Stimulated activated naive CD4-positive, alpha-beta T cell (primary cell): ENCODE measurements at regions not wholly inside any gene's neighbourhood (a gene's known extent, or its start where the extent isn't known, plus 50 kb on each side); places are given as distances from the start of the nearest gene placed in this dataset.

ENCODE experiments used
- DNase-seq, 6 experiments: peaks; one replicate each; lab custom pipeline; 2025; lab: John Stamatoyannopoulos, UW

DNA sequence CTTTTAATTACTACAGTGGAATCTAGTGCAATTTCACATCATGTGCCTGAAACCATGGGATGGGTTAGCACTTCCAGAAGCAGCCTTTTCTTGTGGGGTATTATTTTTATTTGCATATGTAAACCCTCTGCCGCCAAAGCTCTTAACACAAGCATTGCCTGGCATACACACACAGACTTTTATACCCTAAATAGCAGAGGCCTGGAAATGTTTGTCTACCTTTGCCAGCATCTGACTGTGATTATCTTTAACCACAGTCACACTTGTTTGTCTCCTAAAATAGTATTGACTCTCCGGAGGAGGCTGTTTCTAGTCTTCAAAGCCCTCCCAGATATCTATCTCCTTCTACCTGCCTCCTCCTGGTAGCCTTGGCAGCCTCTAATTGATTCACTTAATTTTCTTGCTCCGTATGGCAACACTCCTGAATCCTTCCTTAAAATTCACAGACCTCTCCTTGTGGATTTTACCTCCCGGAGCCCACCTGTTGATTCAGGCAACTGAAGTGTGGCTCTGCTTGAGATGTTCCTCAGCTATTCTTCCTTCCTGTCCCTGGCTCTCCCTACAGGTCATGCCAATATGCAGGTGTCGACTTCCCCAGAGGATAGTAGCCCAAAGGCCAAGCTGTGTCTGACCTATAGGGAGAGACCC, 127.1 kb upstream of the UMPS start:
- no peak for DNase-seq

GRCh38 chr3:124605781-124606579, 124.3 kb upstream of the UMPS start:
- no peak for DNase-seq

DNA sequence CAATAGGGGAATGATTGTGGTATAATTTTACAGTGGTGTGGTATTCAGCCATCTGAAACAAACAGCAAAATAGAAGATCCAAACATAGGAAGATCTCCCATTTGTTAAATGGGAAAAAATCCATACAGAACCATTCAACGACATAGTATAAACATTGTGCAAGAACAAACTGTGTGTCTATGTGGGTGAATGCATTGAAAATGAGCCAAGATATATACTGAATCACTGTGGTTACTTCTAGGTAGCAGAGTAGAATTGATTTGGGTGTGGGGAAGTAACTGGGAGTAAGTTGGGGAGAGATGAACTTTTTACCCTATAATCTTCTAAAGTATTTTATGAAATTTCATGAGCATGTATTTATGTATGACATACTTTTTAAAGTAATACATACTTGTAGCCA, 123.1 kb upstream of the UMPS start:
- DNase-seq: no peak

DNA sequence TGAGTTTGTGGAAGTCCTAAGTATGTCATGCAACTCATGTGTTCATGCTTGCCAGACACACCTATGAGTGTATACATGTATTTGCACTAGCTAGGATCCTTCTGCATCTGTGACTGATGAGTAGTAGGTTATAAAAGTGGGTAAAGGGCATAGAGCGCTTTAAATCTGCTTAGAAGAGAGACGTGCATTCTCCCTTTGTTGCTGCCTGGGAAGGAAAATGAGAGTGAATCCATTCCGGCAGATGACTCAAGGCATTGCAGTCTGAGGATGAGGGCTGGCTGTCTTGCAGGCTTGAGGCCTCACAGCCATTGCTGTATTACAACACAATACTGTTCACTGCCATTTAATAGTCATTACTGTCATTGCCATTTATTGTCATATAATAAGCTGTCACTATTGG, 120.8 kb upstream of the UMPS start:
- no peak for DNase-seq

DNA sequence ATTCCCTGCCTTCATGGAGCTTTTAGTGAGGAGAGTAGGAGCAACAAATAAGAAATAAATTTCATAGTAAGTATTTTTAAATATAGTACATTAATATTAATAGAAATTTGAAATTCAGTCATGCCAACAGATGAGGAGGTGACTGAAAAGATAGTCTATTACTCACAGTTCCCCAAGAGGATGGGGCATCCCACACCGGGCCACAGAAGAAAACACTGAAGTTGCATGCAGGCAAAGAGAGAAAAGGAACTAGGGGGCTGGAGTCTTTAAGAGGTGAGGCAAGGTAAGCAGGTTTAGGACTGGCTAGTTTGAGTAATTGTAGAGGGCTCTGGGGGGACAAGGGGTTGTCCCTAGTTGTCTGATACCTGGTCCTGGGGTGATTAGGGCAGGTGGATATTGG, 120.1 kb upstream of the UMPS start:
- no peak for DNase-seq

GRCh38 chr3:124611520-124611919, 118.7 kb upstream of the UMPS start:
- no peak for DNase-seq

- no peak for DNase-seq
These were observed 114.2 kb upstream of the UMPS start for GRCh38 chr3:124615896-124616543.

GRCh38 chr3:124617177-124617576, 113.1 kb upstream of the UMPS start:
- DNase-seq: no peak

GRCh38 chr3:124619887-124620599, 110.2 kb upstream of the UMPS start:
- DNase-seq: no peak

GRCh38 chr3:124620600-124621063, 109.6 kb upstream of the UMPS start:
- DNase-seq: no peak

DNA sequence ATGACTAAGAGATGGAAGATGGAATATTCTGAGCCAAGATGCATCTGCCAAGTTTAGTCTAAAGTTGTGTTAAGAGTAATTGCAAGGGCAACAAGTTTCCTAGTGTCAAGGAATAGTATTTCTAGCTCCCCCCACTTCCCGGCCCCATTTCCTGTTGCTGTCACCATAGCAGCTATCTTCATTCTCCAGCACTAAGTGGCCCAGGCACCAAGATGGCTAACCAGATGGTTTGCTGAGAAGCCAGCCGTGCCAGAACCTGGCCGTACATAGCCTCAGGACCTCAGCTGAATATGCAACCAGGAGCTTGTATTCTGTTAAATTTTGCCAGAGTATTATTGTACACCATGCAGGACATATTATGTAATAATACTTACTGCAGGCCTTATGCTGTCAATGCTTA, 108.8 kb upstream of the UMPS start:
- DNase-seq: no peak

GRCh38 chr3:124625074-124625473, 105.2 kb upstream of the UMPS start:
- no peak for DNase-seq

DNA sequence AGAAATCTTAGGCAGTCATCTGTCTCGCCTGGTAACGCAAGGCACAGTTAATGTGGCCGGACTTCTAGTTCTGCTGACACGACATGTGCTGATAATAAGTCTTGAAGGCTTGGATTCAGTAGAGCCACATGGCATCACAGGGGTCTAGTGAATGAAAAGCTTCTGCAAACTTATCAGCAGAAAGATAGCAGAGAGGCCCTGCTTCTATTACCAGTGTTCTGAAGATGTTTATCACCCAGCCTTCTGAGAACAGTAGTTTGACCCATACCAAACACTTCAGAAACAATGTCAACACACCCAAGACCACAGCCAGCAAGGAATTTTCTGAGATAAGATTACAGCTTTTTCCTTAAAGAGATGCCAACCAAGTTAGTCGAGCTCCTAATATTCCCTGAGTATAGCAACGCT, 102.7 kb upstream of the UMPS start:
- DNase-seq: no peak

- no peak for DNase-seq
These were observed 101.4 kb upstream of the UMPS start for GRCh38 chr3:124628863-124629262.

DNA sequence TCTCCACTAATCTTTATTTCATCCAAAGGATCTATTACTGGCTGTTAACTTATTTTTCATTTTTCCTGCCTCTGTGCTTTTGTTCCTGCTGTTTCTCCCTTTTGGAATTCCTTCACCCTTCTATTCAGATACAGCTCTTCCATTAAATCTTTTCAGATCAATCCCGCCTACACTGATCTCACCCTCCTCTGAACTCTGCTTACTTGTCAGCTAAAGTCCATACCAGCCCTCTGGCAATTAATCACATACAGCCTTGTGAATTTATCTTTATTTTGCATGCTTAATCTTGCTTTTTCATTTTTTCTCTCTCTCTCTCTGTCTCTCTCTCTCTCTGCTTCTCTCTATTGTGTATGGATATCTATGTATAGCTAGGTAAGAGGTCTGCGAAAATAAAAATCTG, 100.8 kb upstream of the UMPS start:
- DNase-seq: no peak

DNA sequence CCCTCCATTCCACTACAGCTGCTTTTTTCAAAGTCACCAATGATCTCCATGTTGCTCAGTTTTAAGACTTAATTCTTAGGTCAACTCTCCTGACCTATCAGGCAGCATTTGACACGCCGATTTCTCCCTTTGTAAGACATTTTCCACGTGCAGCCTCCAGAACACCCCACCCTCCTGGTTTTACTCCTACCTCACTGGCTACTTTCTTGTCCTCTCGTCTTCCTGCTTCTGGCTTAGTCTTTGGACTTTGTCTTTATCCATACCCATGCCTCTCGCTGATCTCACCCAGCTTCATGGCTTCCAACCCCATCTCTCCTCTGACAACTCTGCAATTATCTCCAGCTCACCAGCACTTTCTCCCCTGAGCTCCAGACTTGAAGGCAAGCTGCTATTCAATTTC, 99.3 kb upstream of the UMPS start:
- DNase-seq: no peak

GRCh38 chr3:124631727-124632126, 98.5 kb upstream of the UMPS start:
- no peak for DNase-seq

DNA sequence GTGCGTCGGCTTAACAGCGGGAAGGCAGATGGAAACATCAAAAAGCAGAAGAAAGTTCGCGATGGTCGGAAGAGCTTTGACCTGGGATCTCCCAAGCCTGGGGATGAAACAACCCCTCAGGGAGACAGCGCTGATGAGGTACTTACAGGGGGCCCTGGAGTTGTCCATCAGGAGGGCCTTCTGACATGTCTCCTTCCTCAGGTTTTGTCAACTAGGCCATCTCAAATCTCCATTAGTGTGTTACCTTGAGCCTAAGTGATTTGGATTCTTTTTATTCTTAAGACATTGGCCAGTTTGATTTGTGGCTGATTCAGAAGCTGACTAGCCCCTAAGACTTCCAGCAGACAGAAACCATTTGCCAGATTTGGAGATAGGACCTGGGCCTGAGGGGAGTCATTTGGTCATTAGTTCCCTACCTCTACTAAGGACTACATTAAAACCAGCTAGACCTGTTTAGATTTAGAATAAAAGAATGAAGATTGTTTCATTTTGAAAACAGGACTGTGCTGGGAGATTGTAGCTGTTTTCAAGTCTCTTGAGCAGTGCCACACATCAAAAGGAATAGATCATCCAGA, 97.6 kb upstream of the UMPS start:
- DNase-seq: no peak

DNA sequence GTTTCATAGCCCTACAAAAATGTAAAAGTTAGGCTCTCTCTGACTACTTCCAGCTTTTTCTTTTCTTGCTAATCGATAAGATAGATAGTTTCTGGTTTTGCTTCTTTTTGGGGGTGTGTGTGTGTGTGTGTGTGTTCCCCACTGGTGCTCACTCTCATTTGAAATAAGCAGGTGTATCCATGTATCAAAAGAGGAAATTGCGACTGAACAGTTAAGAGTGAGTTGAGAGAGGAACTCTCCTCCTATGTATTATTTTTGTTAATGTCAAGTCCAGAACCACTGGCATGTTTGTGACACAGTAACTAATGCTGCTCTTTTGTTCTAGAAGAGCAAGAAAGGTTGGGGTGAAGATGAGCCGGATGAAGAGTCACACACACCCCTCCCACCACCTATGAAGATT, 96.7 kb upstream of the UMPS start:
- DNase-seq: no peak

- no peak for DNase-seq
These were observed 95.8 kb upstream of the UMPS start for GRCh38 chr3:124634210-124635168.

- no peak for DNase-seq
These were observed 95.1 kb upstream of the UMPS start for GRCh38 chr3:124635169-124635539.
